SK-N-SH (cell line): ENCODE measurements at regions not wholly inside any gene's neighbourhood (a gene's known extent, or its start where the extent isn't known, plus 50 kb on each side); places are given as distances from the start of the nearest gene placed in this dataset.

Experiments
- EP300 ChIP-seq, 2 experiments: IDR thresholded peaks; 2 replicates each; pipeline versions ENCODE4 v1.4.0 to v1.6.1; 2012; ENCODE audit warnings: borderline replicate concordance in 1 of 2, low read depth in 1 of 2, low read length in 1 of 2
- FOXJ3 ChIP-seq: sonication (generic); formaldehyde crosslinking; IDR thresholded peaks from 2 replicates; pipeline ENCODE4 v1.5.1; 2020; ENCODE audit warnings: mild to moderate bottlenecking, missing genetic modification reagents
- RAD21 ChIP-seq: IDR thresholded peaks from 2 replicates; pipeline ENCODE4 v1.6.1; 2012; ENCODE audit warnings: mild to moderate bottlenecking, low read length
- TF ChIP-seq, protein P1 (sequence below): fragments of 200-600 bp; sonication (generic); IDR thresholded peaks from 2 replicates; pipeline ENCODE4 v1.6.1; 2017; ENCODE audit warnings: antibody characterized with exemption, mild to moderate bottlenecking, moderate library complexity
- TF ChIP-seq, protein P2 (sequence below): fragments of 150-350 bp; IDR thresholded peaks from 2 replicates; pipeline ENCODE4 v1.6.1; 2017; ENCODE audit warnings: antibody characterized with exemption, low read length, low read depth, borderline replicate concordance

GRCh38 chr5:10065428-10066000, 184.2 kb downstream of the ATPSCKMT start:
- TF ChIP-seq, protein P1, sequence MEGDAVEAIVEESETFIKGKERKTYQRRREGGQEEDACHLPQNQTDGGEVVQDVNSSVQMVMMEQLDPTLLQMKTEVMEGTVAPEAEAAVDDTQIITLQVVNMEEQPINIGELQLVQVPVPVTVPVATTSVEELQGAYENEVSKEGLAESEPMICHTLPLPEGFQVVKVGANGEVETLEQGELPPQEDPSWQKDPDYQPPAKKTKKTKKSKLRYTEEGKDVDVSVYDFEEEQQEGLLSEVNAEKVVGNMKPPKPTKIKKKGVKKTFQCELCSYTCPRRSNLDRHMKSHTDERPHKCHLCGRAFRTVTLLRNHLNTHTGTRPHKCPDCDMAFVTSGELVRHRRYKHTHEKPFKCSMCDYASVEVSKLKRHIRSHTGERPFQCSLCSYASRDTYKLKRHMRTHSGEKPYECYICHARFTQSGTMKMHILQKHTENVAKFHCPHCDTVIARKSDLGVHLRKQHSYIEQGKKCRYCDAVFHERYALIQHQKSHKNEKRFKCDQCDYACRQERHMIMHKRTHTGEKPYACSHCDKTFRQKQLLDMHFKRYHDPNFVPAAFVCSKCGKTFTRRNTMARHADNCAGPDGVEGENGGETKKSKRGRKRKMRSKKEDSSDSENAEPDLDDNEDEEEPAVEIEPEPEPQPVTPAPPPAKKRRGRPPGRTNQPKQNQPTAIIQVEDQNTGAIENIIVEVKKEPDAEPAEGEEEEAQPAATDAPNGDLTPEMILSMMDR: no peak
- TF ChIP-seq FOXJ3 (CRISPR knock-in tag) (no peak), EP300 (IDR thresholded peaks at IDR 0.05; ENCODE audit: borderline replicate concordance in 1 of 2, low read depth in 1 of 2, low read length in 1 of 2) (no peak), RAD21 (no peak)
- TF ChIP-seq, protein P2, sequence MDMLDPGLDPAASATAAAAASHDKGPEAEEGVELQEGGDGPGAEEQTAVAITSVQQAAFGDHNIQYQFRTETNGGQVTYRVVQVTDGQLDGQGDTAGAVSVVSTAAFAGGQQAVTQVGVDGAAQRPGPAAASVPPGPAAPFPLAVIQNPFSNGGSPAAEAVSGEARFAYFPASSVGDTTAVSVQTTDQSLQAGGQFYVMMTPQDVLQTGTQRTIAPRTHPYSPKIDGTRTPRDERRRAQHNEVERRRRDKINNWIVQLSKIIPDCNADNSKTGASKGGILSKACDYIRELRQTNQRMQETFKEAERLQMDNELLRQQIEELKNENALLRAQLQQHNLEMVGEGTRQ: no peak
